NCI-H774 (cell line): ENCODE measurements at regions not wholly inside any gene's neighbourhood (a gene's known extent, or its start where the extent isn't known, plus 50 kb on each side); places are given as distances from the start of the nearest gene placed in this dataset.

ENCODE experiments used
- DNase-seq: peaks from one replicate; lab custom pipeline; 2025; lab: John Stamatoyannopoulos, UW

DNA sequence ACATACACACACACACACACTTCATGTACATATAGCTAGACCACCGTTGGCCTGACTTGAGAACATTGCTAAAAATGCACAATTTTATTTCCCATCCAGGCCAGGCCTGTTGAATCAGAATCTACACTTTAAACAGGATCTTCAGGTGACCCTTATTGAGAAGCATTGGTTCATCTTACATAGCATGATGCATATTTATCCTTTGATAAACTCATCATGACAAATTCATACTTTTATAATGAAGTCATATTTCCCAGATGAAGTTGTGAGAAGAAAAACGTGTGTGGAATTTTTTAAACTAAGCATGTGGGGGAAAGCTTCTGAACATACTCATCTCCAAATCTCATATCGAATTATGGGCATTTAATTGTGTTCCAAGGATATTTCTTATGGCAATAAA is 877.7 kb downstream of the MRPL39 start:
- no peak for DNase-seq

DNA sequence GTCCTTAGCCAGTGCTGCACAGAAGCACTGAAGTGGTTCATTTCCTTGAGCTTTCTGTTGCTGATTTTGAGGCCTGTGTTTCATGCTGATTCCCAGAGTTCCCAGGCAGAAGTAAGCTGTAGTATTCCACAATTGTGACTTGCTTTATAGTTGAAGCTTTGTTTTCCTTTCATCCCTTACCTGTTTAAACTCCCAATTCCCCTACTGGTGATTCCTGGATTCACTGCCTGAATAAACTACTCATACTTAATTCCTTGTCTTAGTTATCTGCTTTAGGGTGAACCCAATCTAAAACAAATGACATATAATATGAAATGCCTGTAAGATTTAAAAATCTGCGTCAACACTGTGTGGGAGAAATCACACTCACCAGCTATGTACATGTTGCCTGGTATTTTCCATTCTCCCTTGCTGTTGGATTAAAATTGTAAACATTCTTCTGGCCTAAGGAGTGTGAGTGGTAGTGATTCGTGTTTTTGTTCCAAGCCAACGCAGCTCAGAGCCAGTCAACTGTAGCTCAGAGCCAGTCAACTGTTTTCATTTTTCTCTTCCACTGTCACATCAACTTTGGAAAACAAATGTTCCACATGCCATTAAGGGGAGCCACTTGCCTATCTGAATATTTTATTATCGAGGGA is 879.4 kb downstream of the MRPL39 start:
- no peak for DNase-seq

DNA sequence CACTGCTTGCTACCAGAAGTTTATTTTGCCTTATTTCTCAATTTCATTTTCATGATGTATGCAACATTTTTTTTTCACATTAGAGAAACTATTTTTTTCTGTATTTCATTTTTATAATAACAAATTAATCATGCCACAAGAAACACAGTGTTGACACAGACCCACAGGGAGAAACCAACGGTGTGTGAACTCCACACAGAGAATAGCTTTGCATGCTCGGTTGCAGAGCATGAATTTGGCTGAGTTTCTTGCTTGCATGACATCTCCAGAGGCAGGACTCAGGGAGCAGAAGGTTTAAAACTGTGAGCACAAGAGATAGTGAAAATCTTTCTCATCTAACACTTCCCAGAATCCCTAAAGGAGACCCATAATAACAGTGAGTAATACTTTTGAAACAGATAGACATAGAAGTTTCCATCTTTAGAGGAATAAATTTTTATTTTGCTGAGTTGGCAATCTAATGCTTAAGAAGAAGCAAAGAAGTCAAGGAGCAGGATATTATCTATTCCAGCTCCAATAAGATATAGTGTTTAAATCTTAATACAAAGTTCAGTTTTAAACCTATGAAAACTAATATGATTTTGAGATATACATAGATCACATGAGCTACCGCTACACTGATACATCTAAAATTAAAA is 890.9 kb downstream of the MRPL39 start:
- no peak for DNase-seq

DNA sequence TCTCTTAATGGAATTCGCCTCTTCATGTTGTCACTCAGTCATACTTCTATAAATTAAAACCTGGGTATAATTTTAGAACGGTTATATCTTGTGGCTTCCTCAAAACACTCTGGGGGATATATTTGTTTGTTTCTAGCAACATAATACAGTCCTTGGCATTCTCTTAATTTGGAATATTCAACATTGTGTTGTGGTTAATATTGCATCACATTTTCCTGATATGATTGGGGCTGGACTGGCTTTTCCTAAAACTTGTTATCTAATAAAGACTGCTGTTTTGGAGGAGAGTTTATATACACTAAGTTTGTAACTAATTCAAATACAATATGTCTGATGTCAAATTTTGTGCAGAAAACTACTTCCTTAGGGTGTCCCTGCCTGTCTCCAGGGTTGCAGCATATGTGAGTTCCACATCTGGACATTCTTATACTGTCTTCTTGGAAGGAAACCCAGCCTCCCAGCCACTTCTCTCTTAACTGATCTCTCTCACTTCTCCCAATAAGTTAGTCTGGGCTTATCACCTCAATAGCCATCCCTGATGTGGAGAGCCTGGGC is 892.6 kb downstream of the MRPL39 start:
- no peak for DNase-seq

DNA sequence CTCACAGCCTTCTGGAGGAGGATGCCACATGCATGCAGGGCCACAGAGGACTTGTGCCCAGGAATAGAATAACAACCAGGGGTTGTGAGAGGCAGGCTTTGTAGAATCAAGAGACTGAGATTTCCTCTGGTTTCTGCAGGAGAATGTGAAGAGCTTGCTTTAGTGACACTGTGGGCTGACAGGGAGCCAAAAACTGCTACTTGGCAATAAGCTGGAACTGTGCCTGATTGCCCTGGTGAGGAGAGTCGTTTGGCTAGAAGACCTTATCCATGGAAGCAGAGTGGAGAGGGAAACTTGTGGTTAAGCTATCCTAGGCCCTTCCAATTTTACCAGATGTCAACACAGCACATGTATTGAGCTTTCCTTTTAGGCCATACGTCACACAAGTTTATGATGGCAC is 902.1 kb downstream of the MRPL39 start:
- no peak for DNase-seq

DNA sequence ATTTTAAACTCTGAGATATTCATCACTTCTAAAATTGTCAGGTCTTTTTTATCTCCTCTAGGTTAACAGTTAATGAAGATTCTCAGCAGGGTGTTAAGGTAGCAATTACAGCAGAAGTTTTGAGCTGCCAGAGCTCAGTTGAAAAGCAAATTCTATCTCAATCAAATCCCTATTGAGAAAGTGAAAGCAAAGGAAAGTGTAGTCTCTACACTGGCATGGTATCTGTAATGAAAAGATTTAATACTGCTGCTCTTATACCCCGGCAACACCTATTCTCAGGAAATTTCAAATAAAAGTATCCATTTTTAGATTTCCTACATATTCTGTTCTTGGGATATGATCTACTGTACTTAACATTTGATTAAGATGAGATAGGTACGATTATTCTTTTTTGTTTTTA is 913.5 kb downstream of the MRPL39 start:
- DNase-seq: peak; percentile 4

DNA sequence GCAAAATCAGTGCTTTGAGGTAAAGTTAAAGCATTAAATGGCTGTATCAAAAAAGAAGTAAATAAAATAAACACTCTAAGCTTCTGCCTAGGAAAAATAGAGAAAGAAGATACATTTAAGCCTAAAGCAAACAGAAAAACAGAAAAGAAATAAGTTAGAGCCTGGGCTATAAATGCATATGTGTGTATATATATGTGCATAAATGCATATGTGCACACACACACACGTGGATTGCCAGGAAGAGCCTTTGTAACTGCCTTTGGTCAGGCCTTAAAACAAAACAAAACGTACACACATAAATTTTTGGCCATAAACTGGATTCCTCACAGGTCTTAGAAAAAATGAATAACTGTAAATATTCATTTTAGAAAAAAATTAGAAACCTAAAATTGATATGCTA is 925.8 kb downstream of the MRPL39 start:
- no peak for DNase-seq

DNA sequence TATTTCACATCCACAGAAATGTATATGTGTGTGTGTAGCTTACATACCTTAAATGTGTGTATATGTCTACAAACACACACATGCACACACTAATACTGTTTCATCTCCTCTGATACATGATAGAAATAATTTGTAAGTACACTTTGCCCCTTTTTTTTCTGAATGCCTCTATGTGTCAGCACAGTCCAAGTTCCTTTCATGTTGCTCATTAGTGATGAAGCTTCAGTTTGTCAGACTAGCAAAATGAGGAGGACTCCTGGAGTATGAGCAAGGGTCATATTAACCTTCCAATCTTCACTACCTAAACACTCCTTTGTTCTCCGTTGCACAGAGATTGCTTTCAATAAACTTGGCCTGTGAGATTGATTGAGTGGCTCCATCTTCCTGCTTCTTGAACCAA is 935.4 kb downstream of the MRPL39 start:
- DNase-seq: no peak

DNA sequence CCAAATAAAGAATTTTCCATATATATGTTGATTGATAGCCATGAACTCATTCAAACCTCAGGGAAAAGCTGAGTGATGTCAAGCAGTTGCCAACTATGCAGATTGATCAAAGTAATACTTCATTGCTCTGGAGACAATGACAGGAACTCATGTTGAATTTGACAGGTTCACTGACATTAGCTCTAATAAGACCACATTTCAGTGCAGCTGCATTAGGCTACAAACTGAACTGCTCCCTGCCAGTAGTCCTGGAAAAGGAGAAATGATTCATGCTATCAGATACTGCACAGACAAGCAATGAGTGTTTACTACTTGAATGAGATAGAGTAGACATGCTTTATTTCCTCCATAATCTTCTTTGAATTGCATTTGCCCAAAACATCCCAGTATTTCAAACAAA is 948.4 kb downstream of the MRPL39 start:
- DNase-seq: no peak

DNA sequence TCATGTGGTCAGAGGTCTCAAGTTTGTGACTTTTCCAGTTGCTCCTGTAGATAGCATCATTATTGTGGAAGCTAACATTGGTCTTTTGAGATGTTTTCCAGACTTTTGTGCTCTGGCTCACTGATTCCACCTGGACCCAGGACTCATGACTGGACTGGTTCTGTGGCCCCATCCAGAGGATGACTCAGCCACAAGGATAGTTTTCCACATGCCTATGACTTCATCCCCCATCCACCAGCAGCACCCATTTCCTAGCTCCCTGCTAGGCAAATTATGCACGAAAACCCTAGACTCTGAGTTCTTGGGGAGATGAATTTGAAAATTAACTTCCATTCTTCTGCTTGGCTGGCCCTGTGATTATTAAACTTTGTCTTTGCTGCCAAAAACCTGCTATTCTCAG is 949.3 kb downstream of the MRPL39 start:
- no peak for DNase-seq

DNA sequence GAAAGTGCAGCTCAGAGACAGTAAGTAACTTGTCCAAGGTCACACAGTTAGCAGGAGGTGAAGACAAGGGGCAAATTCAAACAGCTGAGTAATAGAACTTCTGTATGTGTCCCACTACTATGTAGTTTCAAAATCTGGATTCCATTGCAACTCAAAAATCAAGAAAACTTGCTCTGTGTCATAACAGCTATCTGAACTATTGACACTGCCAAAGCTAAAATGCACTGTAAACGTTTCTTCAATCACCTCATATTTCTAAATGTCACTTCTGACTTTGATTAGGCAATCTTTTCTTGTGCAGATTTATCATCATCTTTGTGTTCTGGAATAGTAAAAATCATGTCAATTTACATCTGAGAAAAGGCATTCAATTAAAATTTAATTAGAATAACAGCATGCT is 957.6 kb downstream of the MRPL39 start:
- no peak for DNase-seq

DNA sequence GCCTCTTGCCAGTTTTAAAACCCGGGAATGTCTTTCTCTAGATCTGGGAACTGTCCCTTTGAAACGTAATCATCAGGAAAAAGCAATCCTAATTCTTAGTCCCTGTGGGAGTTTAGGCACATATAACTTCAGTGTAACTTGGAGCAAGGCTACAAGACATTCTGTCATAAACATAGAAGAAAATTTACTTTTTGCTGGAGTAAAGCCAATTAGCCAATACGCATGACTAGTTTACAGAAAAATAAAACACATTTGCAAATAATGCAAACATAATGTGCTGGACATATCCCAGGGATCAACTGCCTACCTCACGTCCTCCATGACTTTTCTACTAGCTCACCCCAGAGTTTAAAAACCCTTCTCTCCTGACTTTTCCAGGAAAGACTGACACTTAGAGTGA is 970.6 kb downstream of the MRPL39 start:
- no peak for DNase-seq

DNA sequence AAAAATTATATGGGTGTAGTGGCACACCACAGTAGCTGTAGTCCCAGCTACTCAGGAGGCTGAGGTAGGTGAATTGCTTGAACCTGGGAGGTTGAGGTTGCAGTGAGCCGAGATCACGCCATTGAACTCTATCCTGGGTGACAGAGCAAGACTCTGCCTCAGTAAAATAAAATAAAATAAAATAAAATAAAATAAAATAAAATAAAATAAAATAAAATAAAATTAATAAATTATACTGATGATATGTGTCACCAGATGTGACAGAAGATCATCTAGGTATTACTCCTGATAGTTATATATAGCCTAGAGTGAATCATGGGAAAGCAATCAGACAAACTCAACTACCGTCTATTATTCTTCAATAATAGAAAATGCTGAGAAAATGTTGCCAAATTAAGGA is 972.5 kb downstream of the MRPL39 start:
- DNase-seq: no peak

DNA sequence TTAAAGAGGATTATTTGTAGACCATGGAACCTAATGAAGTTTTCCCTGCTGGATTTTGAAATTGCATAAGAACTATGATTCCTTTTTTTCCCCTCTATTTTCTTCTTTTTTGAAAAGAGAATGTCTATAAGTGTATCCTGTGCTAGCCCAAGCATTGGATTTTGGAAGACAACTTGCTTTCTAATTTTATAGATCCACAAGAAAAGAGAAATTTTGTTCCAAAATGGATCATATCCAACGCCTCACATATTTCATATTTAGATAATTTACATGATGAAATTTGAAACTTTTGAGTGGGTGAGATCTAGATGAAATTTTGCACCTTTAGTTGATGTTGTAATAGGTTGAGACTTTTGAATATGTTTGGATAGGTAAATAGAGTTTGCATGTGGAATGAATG is 978.7 kb downstream of the MRPL39 start:
- no peak for DNase-seq

DNA sequence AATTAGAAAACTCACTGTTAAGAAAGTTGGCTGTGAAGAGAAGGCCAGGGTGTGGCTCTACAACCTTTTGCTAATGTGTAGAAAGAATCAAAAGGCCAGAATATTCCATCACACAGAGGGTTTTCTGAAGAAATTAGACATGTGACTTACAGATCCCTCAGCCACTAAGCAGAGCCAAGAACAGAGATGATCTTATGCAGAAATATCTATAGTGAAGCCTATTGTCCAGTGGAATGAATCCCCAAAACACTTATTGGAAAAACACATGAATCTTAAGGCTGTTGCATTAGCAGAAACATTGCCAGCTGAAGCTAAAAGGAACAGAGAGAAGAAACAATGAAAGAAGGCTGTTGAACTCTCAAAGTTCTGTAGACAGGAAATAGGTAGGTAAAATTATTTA is 979.2 kb downstream of the MRPL39 start:
- DNase-seq: no peak

DNA sequence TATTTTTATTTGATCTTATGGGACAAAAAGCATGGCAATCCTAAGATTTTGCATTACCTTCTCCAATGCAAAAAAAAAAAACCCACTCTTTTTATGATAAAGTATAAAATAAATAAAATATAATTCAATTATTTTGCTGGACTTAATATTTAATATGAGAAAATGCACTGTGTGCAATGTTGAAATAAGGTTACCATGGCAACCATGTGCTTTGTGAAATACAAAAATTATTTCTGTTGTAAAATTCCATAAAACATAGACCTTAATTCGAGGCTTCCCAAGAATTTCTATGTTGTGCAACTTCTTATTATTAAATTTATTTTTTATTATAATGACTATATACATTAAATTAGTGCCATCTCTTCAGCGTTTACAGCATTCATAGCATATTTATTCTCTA is 989.5 kb downstream of the MRPL39 start:
- DNase-seq: no peak

DNA sequence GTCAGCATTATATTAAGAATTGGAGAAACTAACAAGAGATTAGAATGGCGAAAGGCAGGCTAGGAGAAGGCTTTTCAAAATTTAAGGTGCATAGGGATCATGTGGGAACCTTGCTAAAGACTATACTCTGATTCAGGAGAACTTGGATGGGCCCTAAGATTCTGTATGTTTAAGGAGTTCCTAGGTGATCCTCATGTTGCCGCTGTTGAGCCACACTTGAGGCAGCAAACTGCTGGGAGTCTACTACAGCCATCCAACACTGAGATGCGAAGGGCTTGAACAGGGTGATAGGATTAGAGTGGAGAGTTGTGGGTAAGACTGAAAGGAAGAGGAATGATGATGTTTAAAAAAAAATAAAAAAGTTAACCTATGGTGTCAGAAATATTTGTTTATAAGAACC is 1013.2 kb downstream of the MRPL39 start:
- DNase-seq: no peak

DNA sequence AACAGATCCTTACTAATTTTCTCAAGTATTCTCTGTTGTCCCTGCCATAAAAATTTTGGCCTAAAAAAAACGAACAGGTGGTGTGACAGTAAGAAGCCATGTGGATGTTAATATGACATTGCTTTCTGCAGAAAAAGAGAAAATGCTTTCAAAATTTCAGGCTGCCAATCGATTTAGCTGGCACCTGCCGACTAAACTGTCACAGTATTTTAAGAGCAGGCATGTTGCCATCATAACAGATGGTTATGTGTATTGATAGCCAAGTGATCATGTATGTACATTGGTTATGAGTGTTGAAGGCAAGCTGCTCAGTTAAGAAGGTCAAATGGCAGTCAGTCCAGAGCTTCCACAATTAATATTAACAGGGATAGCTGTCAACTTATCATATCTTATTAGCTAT is 1017.0 kb downstream of the MRPL39 start:
- no peak for DNase-seq

DNA sequence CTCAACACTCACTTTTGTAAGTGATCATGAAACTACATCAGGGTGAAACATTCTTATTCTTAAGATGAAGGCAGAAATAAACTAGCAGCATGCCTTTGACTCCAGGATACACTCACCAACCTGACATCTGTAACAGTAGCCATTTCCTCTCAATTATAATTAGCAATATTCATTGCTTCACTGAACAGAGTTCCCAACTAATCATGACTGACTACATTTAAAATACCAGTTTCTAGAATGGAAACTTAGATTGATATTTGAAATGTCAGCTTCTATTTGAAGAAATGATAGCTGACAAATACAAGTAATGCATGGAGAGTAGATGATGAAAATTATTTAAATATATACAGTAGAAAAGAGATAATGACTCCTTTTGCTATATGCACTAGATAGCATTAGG is 1023.8 kb downstream of the MRPL39 start:
- DNase-seq: no peak

DNA sequence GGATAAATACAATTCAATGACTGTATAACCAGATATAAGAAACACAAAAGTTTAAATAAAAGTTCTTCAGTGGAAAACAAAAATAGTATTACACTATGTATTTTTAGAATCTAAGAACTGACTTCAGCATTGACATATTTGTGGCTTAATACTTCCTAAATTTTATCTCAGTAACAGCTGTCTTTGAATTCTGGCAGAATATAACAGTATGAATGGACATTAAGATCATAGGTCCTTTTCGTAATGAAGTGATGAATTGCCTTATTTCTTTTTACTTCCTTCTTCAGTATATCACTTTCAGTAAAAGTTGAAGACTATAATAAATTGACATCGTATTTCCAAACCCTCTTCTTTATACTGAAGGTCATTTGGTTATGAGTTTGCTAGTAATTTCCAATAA is 1030.0 kb downstream of the MRPL39 start:
- no peak for DNase-seq

DNA sequence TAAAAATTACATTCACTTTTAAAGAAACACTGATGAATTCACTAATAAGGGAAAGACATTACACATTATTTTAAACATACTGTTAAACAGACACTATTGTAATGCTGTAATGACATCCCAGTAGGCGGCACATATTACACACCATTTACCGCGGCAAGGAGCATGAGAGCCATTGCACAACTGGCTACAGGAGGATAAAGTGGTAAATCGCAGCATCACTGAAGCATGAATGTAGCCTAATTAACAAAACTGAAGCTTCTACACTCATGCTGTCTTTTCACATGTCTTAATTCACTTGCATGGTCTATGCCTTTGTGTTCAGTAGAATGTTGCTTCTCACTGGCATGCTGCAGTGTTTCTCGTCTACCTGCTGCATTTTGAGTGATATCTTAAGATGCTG is 1046.0 kb downstream of the MRPL39 start:
- no peak for DNase-seq

DNA sequence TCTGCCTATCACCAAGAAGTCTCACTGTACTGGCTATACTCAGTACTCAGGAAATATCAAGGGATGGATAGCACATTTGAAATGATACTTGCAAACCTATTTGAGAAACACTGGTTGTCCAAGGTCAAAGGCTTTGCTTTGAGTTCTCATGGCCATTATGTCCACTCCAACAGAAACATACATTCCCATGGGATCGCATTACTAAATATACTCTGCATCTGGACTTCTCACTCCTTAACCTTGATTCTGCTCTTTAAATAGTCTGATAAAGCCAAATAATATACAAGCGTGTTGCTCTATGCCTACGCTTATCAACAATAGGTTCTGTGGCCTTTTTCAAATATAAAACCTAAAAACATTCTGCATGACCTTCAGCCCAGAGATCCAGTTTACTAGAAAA is 1054.8 kb downstream of the MRPL39 start:
- DNase-seq: no peak

DNA sequence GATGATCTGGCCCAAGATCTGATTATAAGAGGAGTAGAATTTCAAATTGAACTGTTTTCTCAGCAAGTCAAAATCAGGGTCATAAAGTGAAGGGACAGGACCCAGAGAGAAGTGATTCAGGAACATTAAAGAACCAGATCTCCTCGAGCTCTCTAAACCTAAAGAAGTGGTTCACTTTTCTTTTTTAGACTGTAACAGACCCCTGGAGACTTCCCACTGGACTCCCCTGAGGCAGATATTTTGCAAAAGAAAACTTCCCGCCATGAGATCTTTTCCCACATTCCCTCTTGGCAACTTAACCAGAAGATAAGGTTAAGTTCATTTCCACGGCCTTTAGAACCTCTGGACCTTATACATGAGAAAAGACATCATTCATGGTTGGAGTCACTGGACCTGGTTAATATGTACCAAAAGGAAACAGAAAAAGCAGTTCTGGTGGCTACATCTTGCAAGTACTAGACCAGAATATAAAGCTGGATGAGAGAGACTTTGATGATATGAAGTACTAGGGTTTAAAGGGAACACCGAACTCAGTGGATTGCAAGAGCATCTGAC is 1061.4 kb downstream of the MRPL39 start:
- DNase-seq: no peak
